Endothelial cell of umbilical vein (primary cell): ENCODE measurements at regions not wholly inside any gene's neighbourhood (a gene's known extent, or its start where the extent isn't known, plus 50 kb on each side); places are given as distances from the start of the nearest gene placed in this dataset.

ENCODE experiments used
- BruUV-seq: library from RNA; stranded (reverse); fragments of 400-500 nt; replicated peaks from 2 replicates; lab custom pipeline; 2021; lab: Mats Ljungman, UMichigan
- CTCF ChIA-PET: fragments of 300-600, 350-600 bp; sonication (Branson Sonifier 250); formaldehyde crosslinking; loops from one replicate; lab custom pipeline; 2021; ENCODE audit warnings: antibody characterized with exemption, inconsistent platforms; lab: Charles Lee
- POLR2A ChIA-PET: fragments of 300-600, 350-600 bp; sonication (Branson Sonifier 250); formaldehyde crosslinking; loops from one replicate; lab custom pipeline; 2021; ENCODE audit warnings: antibody characterized with exemption, inconsistent platforms; lab: Charles Lee
- DNase-seq: peaks from one replicate; pipeline ENCODE4 v3.0.0-alpha.2; 2011; ENCODE audit warnings: low read depth, low spot score
- FAIRE-seq: peaks from 2 replicates; lab custom pipeline; 2011; peaks lifted over from hg19 to GRCh38; lab: Jason Lieb, UNC
- H2AFZ ChIP-seq: 2 replicates; pipeline ENCODE4 v1.6.0; 2012; ENCODE audit warnings: low read depth, low read length, control low read depth, inconsistent platforms
- H3K27ac ChIP-seq: 2 replicates; pipeline ENCODE4 v1.5.1; 2011; ENCODE audit warnings: low read depth, mild to moderate bottlenecking, control low read depth, low read length, moderate library complexity; ENCODE audit not compliant: insufficient read depth
- H3K27me3 ChIP-seq, 2 experiments: 2 replicates each; pipeline versions ENCODE4 v1.6.0 to v1.6.1; 2011; ENCODE audit warnings: low read length in 2 of 2, mixed read lengths in 1 of 2; ENCODE audit not compliant: control insufficient read depth in 2 of 2, insufficient read depth in 2 of 2
- H3K36me3 ChIP-seq, 2 experiments: 2 replicates in 1 of 2; 3 replicates in 1 of 2; pipeline ENCODE4 v1.5.1; 2011; ENCODE audit warnings: low read length in 2 of 2, mild to moderate bottlenecking in 1 of 2, moderate library complexity in 1 of 2; ENCODE audit not compliant: control insufficient read depth in 2 of 2, insufficient read depth in 2 of 2; ENCODE audit errors: extremely low read depth in 1 of 2
- H3K4me1 ChIP-seq: 3 replicates; pipeline ENCODE4 v1.5.1; 2011; ENCODE audit warnings: mild to moderate bottlenecking, low read length; ENCODE audit not compliant: control insufficient read depth, insufficient read depth; ENCODE audit errors: extremely low read depth
- H3K4me2 ChIP-seq: 2 replicates; pipeline ENCODE4 v1.6.1; 2011; ENCODE audit warnings: low read length, control low read depth, mixed read lengths; ENCODE audit not compliant: insufficient read depth
- H3K4me3 ChIP-seq, 3 experiments: fragments of 200-600 bp in 1 of 3; sonication (generic), shearing (Covaris generic) in 1 of 3; replicated peaks in 1 of 3; 2 replicates each; pipeline ENCODE4 v1.5.1; 2011 to 2016; ENCODE audit warnings: control low read depth in 3 of 3, low read length in 3 of 3, mild to moderate bottlenecking in 2 of 3, inconsistent platforms in 1 of 3, low read depth in 1 of 3, moderate library complexity in 1 of 3; ENCODE audit not compliant: insufficient read depth in 1 of 3
- H3K79me2 ChIP-seq: 2 replicates; pipeline ENCODE4 v1.6.0; 2012; ENCODE audit warnings: low read length, inconsistent platforms; ENCODE audit not compliant: control insufficient read depth, insufficient read depth
- H3K9ac ChIP-seq: replicated peaks from 2 replicates; pipeline ENCODE3; 2011; ENCODE audit warnings: low read length, control low read depth; ENCODE audit not compliant: insufficient read depth; ENCODE audit errors: extremely low read depth
- H3K9me1 ChIP-seq: replicated peaks from 3 replicates; pipeline ENCODE4 v1.6.0; 2011; ENCODE audit warnings: mild to moderate bottlenecking, low read length; ENCODE audit not compliant: control insufficient read depth, insufficient read depth; ENCODE audit errors: extremely low read depth
- H3K9me3 ChIP-seq: replicated peaks from 2 replicates; pipeline ENCODE4 v1.5.1; 2012; ENCODE audit warnings: low read length, inconsistent platforms; ENCODE audit not compliant: control insufficient read depth, insufficient read depth
- H4K20me1 ChIP-seq: replicated peaks from 2 replicates; pipeline ENCODE3; 2011; ENCODE audit warnings: mild to moderate bottlenecking, low read length; ENCODE audit not compliant: control insufficient read depth, insufficient read depth; ENCODE audit errors: extremely low read depth
- CTCF ChIP-seq, 2 donors: IDR thresholded peaks; 1 replicate in 1 of 2; 2 replicates in 1 of 2; pipeline ENCODE4 v1.5.1; 2011; ENCODE audit warnings: low read length in 2 of 2, mild to moderate bottlenecking in 2 of 2, moderate library complexity in 2 of 2, control low read depth in 1 of 2, inconsistent platforms in 1 of 2, low read depth in 1 of 2; ENCODE audit not compliant: insufficient read depth in 1 of 2; ENCODE audit errors: extremely low read depth in 1 of 2
- EZH2 ChIP-seq: IDR thresholded peaks from 2 replicates; pipeline ENCODE4 v1.6.1; 2012; ENCODE audit warnings: borderline replicate concordance, low read depth, mild to moderate bottlenecking, moderate library complexity, low read length, inconsistent platforms; ENCODE audit not compliant: severe bottlenecking
- FOS ChIP-seq: IDR thresholded peaks from 2 replicates; pipeline ENCODE4 v1.6.1; 2011; ENCODE audit warnings: mild to moderate bottlenecking, low read length, moderate library complexity, borderline replicate concordance; ENCODE audit not compliant: insufficient read depth
- GATA2 ChIP-seq: IDR thresholded peaks from 2 replicates; pipeline ENCODE4 v1.7.0; 2011; ENCODE audit warnings: low read depth, mild to moderate bottlenecking, moderate library complexity, mixed read lengths, low read length; ENCODE audit not compliant: insufficient read length, insufficient read depth
- JUN ChIP-seq: IDR thresholded peaks from 2 replicates; pipeline ENCODE4 v1.6.1; 2011; ENCODE audit warnings: borderline replicate concordance, low read depth; ENCODE audit not compliant: insufficient read length, insufficient read depth
- MAX ChIP-seq: IDR thresholded peaks from 2 replicates; pipeline ENCODE4 v1.6.1; 2011; ENCODE audit not compliant: insufficient read depth, insufficient read length
- MYC ChIP-seq: IDR thresholded peaks from one replicate; pipeline ENCODE4 v1.6.1; 2011; ENCODE audit warnings: mild to moderate bottlenecking, low read depth, low read length
- POLR2A ChIP-seq: IDR thresholded peaks from 2 replicates; pipeline ENCODE4 v1.6.1; 2012; ENCODE audit warnings: low read depth, mild to moderate bottlenecking, control low read depth, low read length
- POLR2AphosphoS5 ChIP-seq: IDR thresholded peaks from 2 replicates; pipeline ENCODE4 v1.6.1; 2012; ENCODE audit warnings: low read depth, mild to moderate bottlenecking, control low read depth, low read length, moderate library complexity; ENCODE audit not compliant: insufficient read depth
- dilution Hi-C: fragments of 300-500 bp; cut with MboI; formaldehyde crosslinking; loops from one replicate; pipeline ENCODE4 v1.15.0; 2019; ENCODE audit warnings: low sequenced_read_pairs; ENCODE audit not compliant: extremely low pct_ligation_motif_present
- intact Hi-C: fragments of 100-400 bp; cut with micrococcal nuclease; formaldehyde crosslinking; loops from one replicate; pipeline ENCODE4 v1.10.0; 2022

- no peak overlapping the region for H3K9ac ChIP-seq
- no peak for TF ChIP-seq JUN
- TF ChIP-seq FOS, result no peak
- TF ChIP-seq EZH2, result no peak
- no peak for TF ChIP-seq POLR2A
- TF ChIP-seq GATA2, result no peak
- no peak for TF ChIP-seq MAX
- TF ChIP-seq CTCF (IDR thresholded peaks at IDR 0.05; ENCODE audit: extremely low read depth in 1 of 2, insufficient read depth in 1 of 2, low read depth in 1 of 2, low read length in 2 of 2), result no peak
- no peak for TF ChIP-seq POLR2AphosphoS5
- no peak for TF ChIP-seq MYC
- BruUV-seq, result no TSS peak
- H3K79me2 ChIP-seq, result no peaks in the 10 kb centered on the region
- H3K36me3 ChIP-seq, result no peaks in the 10 kb centered on the region
- dilution Hi-C loops, result no loop called here
- no peak overlapping the region for H2AFZ ChIP-seq
- intact Hi-C loops, result no loop called here
- no peaks in the 10 kb centered on the region for H3K4me1 ChIP-seq
- no peaks in the 10 kb centered on the region for H4K20me1 ChIP-seq
- no peaks in the 10 kb centered on the region for H3K27me3 ChIP-seq
- H3K4me2 ChIP-seq, result no peak overlapping the region
- H3K9me1 ChIP-seq, result no peaks in the 10 kb centered on the region
- H3K4me3 ChIP-seq, result no peak overlapping the region
- ChIA-PET POLR2A (no interaction called here), CTCF (no interaction called here)
- no peaks in the 10 kb centered on the region for H3K9me3 ChIP-seq
- DNase-seq (no peak), FAIRE-seq (no peak)
- H3K27ac ChIP-seq, result no peak overlapping the region
Observed at GRCh38 chr1:229015806-229016205, 255.1 kb upstream of the RAB4A start.
